Caco-2 (cell line): ENCODE measurements at regions not wholly inside any gene's neighbourhood (a gene's known extent, or its start where the extent isn't known, plus 50 kb on each side); places are given as distances from the start of the nearest gene placed in this dataset.

ENCODE experiments used
- BruUV-seq: library from RNA; stranded (reverse); fragments of 400-500 nt; replicated peaks from 2 replicates; lab custom pipeline; 2021; lab: Mats Ljungman, UMichigan
- CTCF ChIA-PET: fragments of 300-600 bp; sonication (Branson Sonifier 250); formaldehyde crosslinking; loops from one replicate; lab custom pipeline; 2022; ENCODE audit warnings: antibody characterized with exemption; lab: Charles Lee
- POLR2A ChIA-PET: fragments of 300-600 bp; sonication (Branson Sonifier 250); formaldehyde crosslinking; loops from one replicate; lab custom pipeline; 2022; ENCODE audit warnings: antibody characterized with exemption; lab: Charles Lee
- DNase-seq, 2 experiments: peaks; one replicate each; pipeline versions ENCODE4 v3.0.0 to v3.0.0-alpha.2; 2020 to 2022
- H3K27me3 ChIP-seq: replicated peaks from 2 replicates; pipeline ENCODE4 v1.6.0; 2011; ENCODE audit warnings: low read length; ENCODE audit not compliant: control insufficient read depth, insufficient read depth
- H3K36me3 ChIP-seq: 2 replicates; pipeline ENCODE4 v1.5.1; 2011; ENCODE audit warnings: low read length; ENCODE audit not compliant: control insufficient read depth, insufficient read depth
- H3K4me1 ChIP-seq: fragments of 250-450 bp; sonication (Bioruptor Pico); 2 replicates; pipeline ENCODE4 v1.5.1; 2020; ENCODE audit warnings: mild to moderate bottlenecking
- H3K4me3 ChIP-seq: 2 replicates; pipeline ENCODE4 v1.5.1; 2011; ENCODE audit warnings: low read depth, mild to moderate bottlenecking, control low read depth, low read length
- H3K9me3 ChIP-seq: fragments of 250-450 bp; sonication (Bioruptor Pico); 2 replicates; pipeline ENCODE4 v1.5.1; 2020; ENCODE audit warnings: mild to moderate bottlenecking, moderate library complexity
- H3K27ac Mint-ChIP-seq: one replicate; pipeline ENCODE4 v1.8.0; 2022; ENCODE audit warnings: mixed read lengths; ENCODE audit not compliant: unreplicated experiment
- H3K27me3 Mint-ChIP-seq: one replicate; pipeline ENCODE4 v1.8.0; 2022; ENCODE audit warnings: mixed read lengths; ENCODE audit not compliant: insufficient read depth, unreplicated experiment
- H3K36me3 Mint-ChIP-seq: one replicate; pipeline ENCODE4 v1.8.0; 2022; ENCODE audit warnings: mild to moderate bottlenecking, mixed read lengths; ENCODE audit not compliant: insufficient read depth, unreplicated experiment
- H3K4me1 Mint-ChIP-seq: one replicate; pipeline ENCODE4 v1.8.0; 2022; ENCODE audit warnings: low read depth, mixed read lengths; ENCODE audit not compliant: unreplicated experiment
- H3K4me3 Mint-ChIP-seq: one replicate; pipeline ENCODE4 v1.8.0; 2022; ENCODE audit warnings: mild to moderate bottlenecking, moderate library complexity, mixed read lengths; ENCODE audit not compliant: unreplicated experiment
- H3K9me3 Mint-ChIP-seq: one replicate; pipeline ENCODE4 v1.8.0; 2022; ENCODE audit warnings: mixed read lengths; ENCODE audit not compliant: unreplicated experiment
- intact Hi-C: fragments of 100-400 bp; cut with micrococcal nuclease; formaldehyde crosslinking; loops from one replicate; pipeline ENCODE4 v1.10.0; 2022; ENCODE audit not compliant: unreplicated experiment
- TF ChIP-seq, protein P1 (sequence below), 2 experiments: fragments of 200-600 bp in 1 of 2; IDR thresholded peaks; 1 replicate in 1 of 2; 2 replicates in 1 of 2; pipeline versions ENCODE4 v1.5.1 to v1.8.0; 2011 to 2022; ENCODE audit warnings: antibody characterized with exemption in 1 of 2, control low read depth in 1 of 2, inconsistent platforms in 1 of 2, low read depth in 1 of 2, low read length in 1 of 2, mild to moderate bottlenecking in 1 of 2, moderate library complexity in 1 of 2; ENCODE audit not compliant: insufficient read depth in 1 of 2, severe bottlenecking in 1 of 2, unreplicated experiment in 1 of 2

DNA sequence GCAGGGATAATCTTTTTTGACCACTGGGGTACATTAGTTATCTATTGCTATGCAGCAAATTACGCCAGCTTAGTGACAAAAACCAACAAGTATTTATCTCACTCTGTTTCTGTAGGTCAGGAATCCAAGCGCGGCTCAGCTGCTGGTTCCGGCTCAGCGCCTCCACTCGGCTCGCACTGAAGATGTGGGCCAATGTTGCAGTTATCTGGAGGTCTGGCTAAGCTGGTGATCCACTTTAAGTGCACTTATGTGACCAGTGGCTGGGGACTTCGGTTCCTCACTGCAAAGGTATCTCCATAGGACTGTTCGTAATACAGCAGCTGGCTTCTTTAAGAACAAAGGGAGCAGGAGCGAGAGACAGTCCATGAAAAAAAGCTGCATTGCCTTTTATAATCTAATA lies 591.9 kb downstream of the TMEM182 start:
- CTCF ChIA-PET = no interaction called here
- POLR2A ChIA-PET = no interaction called here
- H3K36me3 Mint-ChIP-seq = peaks cover 6% of the 10 kb centered on the region

DNA sequence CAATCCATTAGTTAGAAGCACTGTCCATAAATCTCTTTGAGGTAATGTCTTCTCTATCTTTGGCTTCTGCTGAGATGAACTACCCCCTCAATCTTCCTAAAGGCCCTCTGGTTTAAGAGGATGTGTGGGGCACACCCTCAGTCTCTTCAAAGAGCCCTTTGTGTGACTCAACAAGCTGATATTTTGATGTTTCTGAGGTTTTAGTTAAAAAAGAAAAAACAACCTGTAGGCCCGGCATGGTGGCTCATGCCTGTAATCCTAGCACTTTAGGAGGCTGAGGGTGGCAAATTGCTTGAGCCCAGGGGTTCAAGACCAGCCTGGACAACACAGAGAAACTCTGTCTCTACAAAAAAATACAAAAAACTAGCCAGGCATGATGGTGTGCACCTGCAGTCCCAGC lies 593.5 kb downstream of the TMEM182 start:
- H3K27ac Mint-ChIP-seq = no peak overlapping the region
- H3K4me1 Mint-ChIP-seq = peaks cover 6% of the 10 kb centered on the region
- H3K27me3 Mint-ChIP-seq = no peaks in the 10 kb centered on the region
- no peak for DNase-seq
- CTCF ChIA-PET = no interaction called here
- BruUV-seq = no TSS peak
- Histone ChIP-seq H3K36me3 (no peaks in the 10 kb centered on the region), H3K9me3 (peaks cover 6% of the 10 kb centered on the region; the same call in 1 of the 2 replicates), H3K4me3 (no peak overlapping the region), H3K27me3 (no peaks in the 10 kb centered on the region), H3K4me1 (peaks cover 18% of the 10 kb centered on the region; the same call in 1 of the 2 replicates)
- peaks cover 13% of the 10 kb centered on the region for H3K9me3 Mint-ChIP-seq
- TF ChIP-seq, protein P1, sequence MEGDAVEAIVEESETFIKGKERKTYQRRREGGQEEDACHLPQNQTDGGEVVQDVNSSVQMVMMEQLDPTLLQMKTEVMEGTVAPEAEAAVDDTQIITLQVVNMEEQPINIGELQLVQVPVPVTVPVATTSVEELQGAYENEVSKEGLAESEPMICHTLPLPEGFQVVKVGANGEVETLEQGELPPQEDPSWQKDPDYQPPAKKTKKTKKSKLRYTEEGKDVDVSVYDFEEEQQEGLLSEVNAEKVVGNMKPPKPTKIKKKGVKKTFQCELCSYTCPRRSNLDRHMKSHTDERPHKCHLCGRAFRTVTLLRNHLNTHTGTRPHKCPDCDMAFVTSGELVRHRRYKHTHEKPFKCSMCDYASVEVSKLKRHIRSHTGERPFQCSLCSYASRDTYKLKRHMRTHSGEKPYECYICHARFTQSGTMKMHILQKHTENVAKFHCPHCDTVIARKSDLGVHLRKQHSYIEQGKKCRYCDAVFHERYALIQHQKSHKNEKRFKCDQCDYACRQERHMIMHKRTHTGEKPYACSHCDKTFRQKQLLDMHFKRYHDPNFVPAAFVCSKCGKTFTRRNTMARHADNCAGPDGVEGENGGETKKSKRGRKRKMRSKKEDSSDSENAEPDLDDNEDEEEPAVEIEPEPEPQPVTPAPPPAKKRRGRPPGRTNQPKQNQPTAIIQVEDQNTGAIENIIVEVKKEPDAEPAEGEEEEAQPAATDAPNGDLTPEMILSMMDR (IDR thresholded peaks at IDR 0.05; ENCODE audit: insufficient read depth in 1 of 2, low read depth in 1 of 2, low read length in 1 of 2, severe bottlenecking in 1 of 2, unreplicated experiment in 1 of 2) = no peak
- POLR2A ChIA-PET = no interaction called here
- intact Hi-C loops = no loop called here
- no peak overlapping the region for H3K4me3 Mint-ChIP-seq
- peaks cover 6% of the 10 kb centered on the region for H3K36me3 Mint-ChIP-seq

More for the DNA sequence above, 591.9 kb downstream of the TMEM182 start:
- peaks cover 6% of the 10 kb centered on the region for H3K4me1 Mint-ChIP-seq
- Histone ChIP-seq H3K4me1 (peaks cover 17% of the 10 kb centered on the region; the same call in 1 of the 2 replicates), H3K9me3 (peaks cover 5% of the 10 kb centered on the region; the same call in 1 of the 2 replicates), H3K36me3 (no peaks in the 10 kb centered on the region), H3K27me3 (no peaks in the 10 kb centered on the region), H3K4me3 (no peak overlapping the region)
- DNase-seq = no peak
- peaks cover 13% of the 10 kb centered on the region for H3K9me3 Mint-ChIP-seq
- H3K27ac Mint-ChIP-seq = no peak overlapping the region
- H3K4me3 Mint-ChIP-seq = no peak overlapping the region
- TF ChIP-seq, protein P1 (IDR thresholded peaks at IDR 0.05; ENCODE audit: insufficient read depth in 1 of 2, low read depth in 1 of 2, low read length in 1 of 2, severe bottlenecking in 1 of 2, unreplicated experiment in 1 of 2) = no peak
- intact Hi-C loops = no loop called here
- no TSS peak for BruUV-seq
- H3K27me3 Mint-ChIP-seq = no peaks in the 10 kb centered on the region

DNA sequence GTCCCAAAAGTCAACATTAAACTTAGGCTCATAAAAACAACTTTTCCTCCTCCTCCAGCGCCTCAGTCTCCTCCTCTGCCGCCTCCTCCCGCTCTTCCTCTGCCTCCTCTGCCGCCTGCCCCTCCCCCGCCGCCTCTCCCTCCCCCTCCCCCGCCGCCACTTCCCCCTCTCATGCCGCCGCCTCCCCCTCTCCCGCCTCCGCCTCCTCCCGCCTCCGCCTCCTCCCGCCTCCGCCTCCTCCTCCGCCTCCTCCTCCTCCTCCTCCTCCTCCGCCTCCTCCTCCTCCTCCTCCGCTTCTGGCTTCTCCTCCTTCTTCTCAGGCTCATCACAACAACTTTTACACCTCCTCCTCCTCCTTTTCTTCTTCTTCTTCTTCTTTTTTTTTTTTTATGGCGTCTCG lies 599.9 kb downstream of the TMEM182 start:
- no peaks in the 10 kb centered on the region for H3K27me3 ChIP-seq
- TF ChIP-seq, protein P1 (IDR thresholded peaks at IDR 0.05; ENCODE audit: insufficient read depth in 1 of 2, low read depth in 1 of 2, low read length in 1 of 2, severe bottlenecking in 1 of 2, unreplicated experiment in 1 of 2) = no peak
- intact Hi-C loops = no loop called here
- BruUV-seq = no TSS peak
- no peak overlapping the region for H3K4me3 ChIP-seq
- Mint-ChIP-seq H3K27me3 (peaks cover 2% of the 10 kb centered on the region), H3K4me3 (no peak overlapping the region), H3K36me3 (no peaks in the 10 kb centered on the region), H3K27ac (no peak overlapping the region), H3K9me3 (peaks cover 11% of the 10 kb centered on the region), H3K4me1 (peaks cover 6% of the 10 kb centered on the region)
- no peaks in the 10 kb centered on the region for H3K36me3 ChIP-seq
- H3K4me1 ChIP-seq = peaks cover 16% of the 10 kb centered on the region; the same call in 1 of the 2 replicates
- DNase-seq = no peak
- ChIA-PET CTCF (no interaction called here), POLR2A (no interaction called here)
- peaks cover 6% of the 10 kb centered on the region; the same call in 1 of the 2 replicates for H3K9me3 ChIP-seq
